Breast epithelium (tissue), 4 donors: ENCODE measurements at regions not wholly inside any gene's neighbourhood (a gene's known extent, or its start where the extent isn't known, plus 50 kb on each side); places are given as distances from the start of the nearest gene placed in this dataset.

Experiments used
- DNase-seq, 2 donors: peaks; one replicate each; pipeline ENCODE4 v3.0.0-alpha.2; 2019; ENCODE audit warnings: low spot score in 2 of 2
- H3K27ac ChIP-seq, 2 donors: fragments of 200-600 bp; sonication (generic) in 1 of 2; one replicate each; pipeline ENCODE4 v1.5.1; 2016 to 2019; ENCODE audit warnings: mild to moderate bottlenecking in 1 of 2
- H3K27me3 ChIP-seq, 2 donors: fragments of 200-600 bp; sonication (generic) in 1 of 2; one replicate each; pipeline versions ENCODE4 v1.5.1 to v1.6.0; 2017 to 2019; ENCODE audit warnings: control low read depth in 1 of 2, mild to moderate bottlenecking in 1 of 2
- H3K36me3 ChIP-seq: fragments of 200-600 bp; one replicate; pipeline ENCODE4 v1.5.1; 2019
- H3K4me1 ChIP-seq, 2 donors: fragments of 200-600 bp; sonication (generic); one replicate each; pipeline ENCODE4 v1.5.1; 2016 to 2019; ENCODE audit warnings: control low read depth in 1 of 2
- H3K4me3 ChIP-seq, 3 donors: fragments of 200-600 bp; sonication (generic); 1 replicate in 2 of 3; 2 replicates in 1 of 3; pipeline ENCODE4 v1.5.1; 2016 to 2019; ENCODE audit warnings: mild to moderate bottlenecking in 3 of 3, moderate library complexity in 2 of 3
- H3K9me3 ChIP-seq, 2 donors: fragments of 200-600 bp; sonication (generic) in 1 of 2; one replicate each; pipeline ENCODE4 v1.5.1; 2016 to 2019; ENCODE audit warnings: control low read depth in 1 of 2
- CTCF ChIP-seq, 3 donors: fragments of 450-650 bp; IDR thresholded peaks; one replicate each; pipeline ENCODE4 v1.5.1; 2016 to 2017; ENCODE audit warnings: antibody characterized with exemption in 3 of 3, mild to moderate bottlenecking in 3 of 3, moderate library complexity in 3 of 3
- POLR2A ChIP-seq: fragments of 450-650 bp; IDR thresholded peaks from one replicate; pipeline ENCODE4 v1.6.1; 2016; ENCODE audit warnings: antibody characterized with exemption, mild to moderate bottlenecking, moderate library complexity
- POLR2AphosphoS5 ChIP-seq, 3 donors: sonication (generic); formaldehyde crosslinking; IDR thresholded peaks; one replicate each; pipeline ENCODE4 v1.6.1; 2017; ENCODE audit warnings: antibody characterized with exemption in 3 of 3
- intact Hi-C: fragments of 100-400 bp; cut with DNase I; formaldehyde crosslinking; loops from one replicate; pipeline ENCODE4 v1.15.1; 2023; ENCODE audit warnings: low total_unique reads

- TF ChIP-seq CTCF (IDR thresholded peaks at IDR 0.05) (no peak), POLR2AphosphoS5 (IDR thresholded peaks at IDR 0.05) (no peak), POLR2A (no peak)
- Histone ChIP-seq H3K9me3 (no peaks in the 10 kb centered on the region), H3K36me3 (no peaks in the 10 kb centered on the region), H3K4me3 (no peak overlapping the region), H3K4me1 (no peaks in the 10 kb centered on the region), H3K27ac (no peak overlapping the region), H3K27me3 (no peaks in the 10 kb centered on the region)
- no peak for DNase-seq
- intact Hi-C loops = no loop called here
These were observed 147.6 kb upstream of the FAM83B start for GRCh38 chr6:54698974-54699373.

GRCh38 chr6:54700158-54700557 is 146.4 kb upstream of the FAM83B start:
- Histone ChIP-seq H3K27me3 (no peaks in the 10 kb centered on the region), H3K36me3 (no peaks in the 10 kb centered on the region), H3K4me1 (no peaks in the 10 kb centered on the region), H3K4me3 (no peak overlapping the region), H3K27ac (no peak overlapping the region), H3K9me3 (no peaks in the 10 kb centered on the region)
- no peak for DNase-seq
- TF ChIP-seq POLR2A (no peak), CTCF (IDR thresholded peaks at IDR 0.05) (no peak)
- intact Hi-C loops = no loop called here

- H3K27ac ChIP-seq = no peak overlapping the region
- TF ChIP-seq CTCF (IDR thresholded peaks at IDR 0.05) (no peak), POLR2A (no peak), POLR2AphosphoS5 (IDR thresholded peaks at IDR 0.05) (no peak)
- intact Hi-C loops = no loop called here
- no peak overlapping the region for H3K4me3 ChIP-seq
- no peaks in the 10 kb centered on the region for H3K36me3 ChIP-seq
- H3K9me3 ChIP-seq = no peaks in the 10 kb centered on the region
- H3K27me3 ChIP-seq = no peaks in the 10 kb centered on the region
- no peaks in the 10 kb centered on the region for H3K4me1 ChIP-seq
- no peak for DNase-seq
These were observed 143.8 kb upstream of the FAM83B start for GRCh38 chr6:54702772-54703171.

GRCh38 chr6:54706391-54706790 is 140.2 kb upstream of the FAM83B start:
- no peaks in the 10 kb centered on the region for H3K4me1 ChIP-seq
- DNase-seq = no peak
- no peak overlapping the region for H3K27ac ChIP-seq
- no peak overlapping the region for H3K4me3 ChIP-seq
- TF ChIP-seq POLR2AphosphoS5 (IDR thresholded peaks at IDR 0.05) (no peak), CTCF (IDR thresholded peaks at IDR 0.05) (no peak), POLR2A (no peak)
- H3K9me3 ChIP-seq = no peaks in the 10 kb centered on the region
- intact Hi-C loops = no loop called here
- H3K36me3 ChIP-seq = no peaks in the 10 kb centered on the region
- no peaks in the 10 kb centered on the region for H3K27me3 ChIP-seq

GRCh38 chr6:54706844-54707605 is 139.5 kb upstream of the FAM83B start:
- no peaks in the 10 kb centered on the region for H3K9me3 ChIP-seq
- TF ChIP-seq POLR2A (no peak), CTCF (IDR thresholded peaks at IDR 0.05) (no peak), POLR2AphosphoS5 (IDR thresholded peaks at IDR 0.05) (no peak)

More at GRCh38 chr6:54706844-54707605, 139.5 kb upstream of the FAM83B start:
- Histone ChIP-seq H3K27ac (no peak overlapping the region), H3K4me3 (no peak overlapping the region), H3K4me1 (no peaks in the 10 kb centered on the region), H3K27me3 (no peaks in the 10 kb centered on the region), H3K36me3 (no peaks in the 10 kb centered on the region)
- no peak for DNase-seq
- intact Hi-C loops = no loop called here
